ENCODE measurements at regions not wholly inside any gene's neighbourhood (a gene's known extent, or its start where the extent isn't known, plus 50 kb on each side); places are given as distances from the start of the nearest gene placed in this dataset.

DNA sequence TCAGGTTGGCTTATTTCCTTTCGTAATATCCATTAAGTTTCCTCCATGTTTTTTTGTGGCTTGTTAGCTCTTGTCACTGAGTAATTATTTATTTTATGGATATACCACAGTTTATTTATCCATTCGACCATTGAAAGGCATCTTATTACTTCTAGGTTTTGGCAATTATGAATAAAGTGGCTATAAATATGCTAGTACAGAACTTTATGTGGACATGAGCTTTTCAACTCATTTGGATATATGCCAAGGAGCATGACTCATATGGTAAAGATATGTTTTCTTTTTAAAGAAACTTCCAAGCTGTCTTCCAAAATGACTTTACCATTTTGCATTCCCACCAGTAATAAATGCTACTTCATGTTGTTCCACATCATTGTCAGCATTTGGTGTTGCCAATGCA is 803.6 kb downstream of the GLUD2 start:
- H4K8ac ChIP-seq (ENCODE audit: low read depth, low read length) = no peak overlapping the region
- no peak overlapping the region for H4K12ac ChIP-seq (ENCODE audit: low read depth, low read length)
- H4K91ac ChIP-seq (ENCODE audit: low read depth, low read length) = no peak overlapping the region
- H2BK5ac ChIP-seq (ENCODE audit: low read depth, low read length, poor library complexity) = no peak overlapping the region
- no peak overlapping the region for H3K27ac ChIP-seq (ENCODE audit: low read depth, low read length)
- H3K79me2 ChIP-seq (ENCODE audit: control insufficient read depth, insufficient read depth, low read length, poor library complexity) = no peaks in the 10 kb centered on the region
- no peak overlapping the region for H2AFZ ChIP-seq (ENCODE audit: insufficient read depth, low read length, poor library complexity)
- no peaks in the 10 kb centered on the region for H3K4me1 ChIP-seq (ENCODE audit: control insufficient read depth in 1 of 2, insufficient read depth in 2 of 2, low read length in 2 of 2)
- no peaks in the 10 kb centered on the region for H3K36me3 ChIP-seq (ENCODE audit: control insufficient read depth in 1 of 2, insufficient read depth in 2 of 2, low read length in 2 of 2)
- no peak overlapping the region for H3K9ac ChIP-seq (ENCODE audit: low read length)
- no CpG with 5 or more reads among the region's 2 CpGs for WGBS (ENCODE audit: extremely low coverage, insufficient coverage, insufficient read length)
- DNase-seq = no peak
- H3K9me3 ChIP-seq (ENCODE audit: insufficient read depth, low read depth, low read length) = no peaks in the 10 kb centered on the region
- no peak overlapping the region for H3K4ac ChIP-seq (ENCODE audit: low read depth, low read length)
- H3K79me1 ChIP-seq (ENCODE audit: low read length) = no peaks in the 10 kb centered on the region
- H3K4me2 ChIP-seq (ENCODE audit: low read length) = no peak overlapping the region
- no peak overlapping the region for H3K23ac ChIP-seq (ENCODE audit: low read length)
- H3K27me3 ChIP-seq (ENCODE audit: insufficient read depth, low read length) = no peaks in the 10 kb centered on the region
- H2BK12ac ChIP-seq (ENCODE audit: low read length) = no peak overlapping the region
- H3K4me3 ChIP-seq (ENCODE audit: low read depth, low read length) = no peak overlapping the region
- no peak overlapping the region for H3K18ac ChIP-seq (ENCODE audit: low read length)
- H3K14ac ChIP-seq (ENCODE audit: low read length) = no peak overlapping the region
- H2BK120ac ChIP-seq (ENCODE audit: insufficient read depth, low read length, poor library complexity) = no peak overlapping the region
- no peak overlapping the region for H2AK5ac ChIP-seq (ENCODE audit: low read length)

DNA sequence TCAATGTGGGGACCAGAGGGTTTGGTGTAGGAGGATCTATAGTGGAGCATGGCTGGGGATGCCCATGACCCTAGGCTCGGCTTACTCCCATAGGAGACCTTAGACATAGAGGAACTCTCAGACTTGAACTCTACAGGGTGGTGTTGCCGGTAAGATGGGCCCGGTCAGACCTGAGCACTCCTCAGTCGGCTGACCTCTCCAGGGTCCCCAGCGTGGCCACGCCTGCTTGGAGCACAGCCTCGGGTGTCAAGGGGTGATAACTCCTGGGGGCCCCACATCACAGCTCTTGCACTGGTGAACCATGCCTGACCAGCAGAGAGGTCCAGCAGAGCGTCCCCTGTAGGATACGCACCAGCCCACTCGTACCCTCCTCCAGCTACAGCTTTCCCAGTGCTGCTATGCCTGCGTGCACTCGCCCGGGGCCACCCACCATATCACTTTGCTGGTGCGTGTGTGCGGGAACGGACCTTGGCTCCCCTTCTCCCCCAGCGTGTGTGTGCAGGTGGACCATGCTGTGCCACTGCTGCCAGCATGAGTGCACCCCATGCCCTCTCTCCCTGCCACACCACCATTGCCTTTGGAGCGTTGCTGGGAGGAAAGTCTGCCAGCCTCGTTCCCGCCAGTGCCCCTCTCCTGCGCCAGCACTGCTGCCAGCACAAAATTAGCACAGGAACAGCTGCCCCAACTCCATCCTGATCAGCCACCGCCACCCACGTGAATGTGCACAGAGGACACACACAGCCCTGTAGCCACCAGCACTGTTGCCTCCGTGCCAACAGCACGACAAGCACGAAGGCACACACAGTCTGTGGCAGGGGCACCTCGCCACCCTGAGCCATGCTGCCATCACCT is 806.6 kb downstream of the GLUD2 start:
- Histone ChIP-seq H3K79me1 (ENCODE audit: low read length) (no peaks in the 10 kb centered on the region), H2AFZ (ENCODE audit: insufficient read depth, low read length, poor library complexity) (no peak overlapping the region), H3K4me2 (ENCODE audit: low read length) (no peak overlapping the region), H3K27me3 (ENCODE audit: insufficient read depth, low read length) (no peaks in the 10 kb centered on the region), H2AK5ac (ENCODE audit: low read length) (no peak overlapping the region), H3K18ac (ENCODE audit: low read length) (no peak overlapping the region), H3K36me3 (ENCODE audit: control insufficient read depth in 1 of 2, insufficient read depth in 2 of 2, low read length in 2 of 2) (no peaks in the 10 kb centered on the region), H4K8ac (ENCODE audit: low read depth, low read length) (no peak overlapping the region), H2BK5ac (ENCODE audit: low read depth, low read length, poor library complexity) (no peak overlapping the region), H2BK120ac (ENCODE audit: insufficient read depth, low read length, poor library complexity) (no peak overlapping the region), H4K91ac (ENCODE audit: low read depth, low read length) (no peak overlapping the region), H4K12ac (ENCODE audit: low read depth, low read length) (no peak overlapping the region), H3K23ac (ENCODE audit: low read length) (no peak overlapping the region), H3K14ac (ENCODE audit: low read length) (no peak overlapping the region), H3K79me2 (ENCODE audit: control insufficient read depth, insufficient read depth, low read length, poor library complexity) (no peaks in the 10 kb centered on the region), H3K4me1 (ENCODE audit: control insufficient read depth in 1 of 2, insufficient read depth in 2 of 2, low read length in 2 of 2) (no peaks in the 10 kb centered on the region), H3K9ac (ENCODE audit: low read length) (no peak overlapping the region), H3K27ac (ENCODE audit: low read depth, low read length) (no peak overlapping the region), H3K4ac (ENCODE audit: low read depth, low read length) (no peak overlapping the region), H3K9me3 (ENCODE audit: insufficient read depth, low read depth, low read length) (no peaks in the 10 kb centered on the region), H2BK12ac (ENCODE audit: low read length) (no peak overlapping the region), H3K4me3 (ENCODE audit: low read depth, low read length) (no peak overlapping the region)
- WGBS (ENCODE audit: extremely low coverage, insufficient coverage, insufficient read length) = no CpG with 5 or more reads among the region's 27 CpGs
- no peak for DNase-seq

DNA sequence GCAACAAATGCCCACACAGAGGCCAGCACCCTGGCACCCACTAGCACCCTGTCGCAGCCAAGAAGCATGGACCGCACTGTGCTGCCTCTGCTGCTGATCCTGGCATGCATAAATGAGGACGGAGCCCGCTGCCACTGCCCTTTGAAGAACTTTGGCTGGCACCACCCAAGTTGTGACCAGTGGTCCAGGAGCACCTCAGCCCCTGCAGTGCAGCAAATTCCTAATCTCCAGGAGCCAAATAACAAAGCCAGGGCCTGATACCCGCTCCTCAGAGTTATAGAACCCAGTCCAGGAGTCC is 807.2 kb downstream of the GLUD2 start:
- WGBS (ENCODE audit: extremely low coverage, insufficient coverage, insufficient read length) = no CpG with 5 or more reads among the region's 5 CpGs
- H3K14ac ChIP-seq (ENCODE audit: low read length) = no peak overlapping the region
- H3K23ac ChIP-seq (ENCODE audit: low read length) = no peak overlapping the region
- H2AK5ac ChIP-seq (ENCODE audit: low read length) = no peak overlapping the region
- no peak overlapping the region for H3K9ac ChIP-seq (ENCODE audit: low read length)
- no peak overlapping the region for H3K4me3 ChIP-seq (ENCODE audit: low read depth, low read length)
- H2BK12ac ChIP-seq (ENCODE audit: low read length) = no peak overlapping the region
- DNase-seq = no peak
- H3K27ac ChIP-seq (ENCODE audit: low read depth, low read length) = no peak overlapping the region
- no peak overlapping the region for H3K4me2 ChIP-seq (ENCODE audit: low read length)
- H2BK120ac ChIP-seq (ENCODE audit: insufficient read depth, low read length, poor library complexity) = no peak overlapping the region
- no peaks in the 10 kb centered on the region for H3K27me3 ChIP-seq (ENCODE audit: insufficient read depth, low read length)
- H2AFZ ChIP-seq (ENCODE audit: insufficient read depth, low read length, poor library complexity) = no peak overlapping the region
- no peak overlapping the region for H4K12ac ChIP-seq (ENCODE audit: low read depth, low read length)
- no peaks in the 10 kb centered on the region for H3K4me1 ChIP-seq (ENCODE audit: control insufficient read depth in 1 of 2, insufficient read depth in 2 of 2, low read length in 2 of 2)
- H2BK5ac ChIP-seq (ENCODE audit: low read depth, low read length, poor library complexity) = no peak overlapping the region
- H3K79me1 ChIP-seq (ENCODE audit: low read length) = no peaks in the 10 kb centered on the region
- no peak overlapping the region for H4K91ac ChIP-seq (ENCODE audit: low read depth, low read length)
- H3K4ac ChIP-seq (ENCODE audit: low read depth, low read length) = no peak overlapping the region
- no peaks in the 10 kb centered on the region for H3K36me3 ChIP-seq (ENCODE audit: control insufficient read depth in 1 of 2, insufficient read depth in 2 of 2, low read length in 2 of 2)
- no peak overlapping the region for H3K18ac ChIP-seq (ENCODE audit: low read length)
- no peak overlapping the region for H4K8ac ChIP-seq (ENCODE audit: low read depth, low read length)
- H3K9me3 ChIP-seq (ENCODE audit: insufficient read depth, low read depth, low read length) = no peaks in the 10 kb centered on the region
- H3K79me2 ChIP-seq (ENCODE audit: control insufficient read depth, insufficient read depth, low read length, poor library complexity) = no peaks in the 10 kb centered on the region

DNA sequence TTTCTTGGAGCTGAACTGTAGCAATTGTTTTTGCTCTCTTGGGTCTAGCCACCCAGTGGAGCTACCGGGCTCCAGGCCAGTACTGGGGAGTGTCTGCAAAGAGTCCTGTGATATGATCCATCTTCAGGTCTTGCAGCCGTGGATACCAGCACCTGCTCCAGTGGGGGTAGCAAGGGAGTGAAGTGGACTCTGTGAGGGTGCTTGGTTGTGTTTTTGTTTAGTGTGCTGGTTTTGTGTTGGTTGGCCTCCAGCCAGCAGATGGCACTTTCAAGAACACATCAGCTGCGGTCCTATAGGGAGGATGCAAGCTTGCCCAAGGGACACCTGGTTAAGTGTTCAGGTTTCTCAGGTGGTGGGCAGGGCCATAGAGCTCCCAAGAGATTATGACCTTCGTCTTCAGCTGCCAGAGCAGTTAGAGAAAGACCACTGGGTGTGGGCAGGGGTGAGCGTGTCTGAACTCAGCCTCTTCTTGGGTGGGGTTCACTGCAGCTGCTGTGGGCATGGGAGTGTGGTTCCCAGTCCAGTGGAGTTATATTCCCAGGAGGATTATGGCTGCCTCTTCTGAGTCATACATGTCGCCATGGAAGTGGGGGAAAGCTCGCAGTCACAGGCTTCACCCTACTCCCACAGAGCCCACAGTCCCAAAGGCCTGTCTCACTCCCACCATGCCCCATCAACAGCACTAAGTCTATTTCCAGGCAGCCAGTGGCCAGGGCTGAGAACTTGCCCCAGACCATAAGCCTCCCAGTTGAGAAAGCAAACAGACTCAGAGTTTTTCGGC is 811.6 kb downstream of the GLUD2 start:
- no peaks in the 10 kb centered on the region for H3K79me1 ChIP-seq (ENCODE audit: low read length)
- H4K8ac ChIP-seq (ENCODE audit: low read depth, low read length) = no peak overlapping the region
- H3K9me3 ChIP-seq (ENCODE audit: insufficient read depth, low read depth, low read length) = no peaks in the 10 kb centered on the region
- H4K91ac ChIP-seq (ENCODE audit: low read depth, low read length) = no peak overlapping the region
- H3K27ac ChIP-seq (ENCODE audit: low read depth, low read length) = no peak overlapping the region
- no peaks in the 10 kb centered on the region for H3K36me3 ChIP-seq (ENCODE audit: control insufficient read depth in 1 of 2, insufficient read depth in 2 of 2, low read length in 2 of 2)
- no peak overlapping the region for H2AFZ ChIP-seq (ENCODE audit: insufficient read depth, low read length, poor library complexity)
- H2BK12ac ChIP-seq (ENCODE audit: low read length) = no peak overlapping the region
- WGBS (ENCODE audit: extremely low coverage, insufficient coverage, insufficient read length) = no CpG with 5 or more reads among the region's 8 CpGs
- H2BK5ac ChIP-seq (ENCODE audit: low read depth, low read length, poor library complexity) = no peak overlapping the region
- no peak overlapping the region for H2BK120ac ChIP-seq (ENCODE audit: insufficient read depth, low read length, poor library complexity)
- no peak overlapping the region for H2AK5ac ChIP-seq (ENCODE audit: low read length)
- H3K9ac ChIP-seq (ENCODE audit: low read length) = no peak overlapping the region
- no peaks in the 10 kb centered on the region for H3K27me3 ChIP-seq (ENCODE audit: insufficient read depth, low read length)
- no peaks in the 10 kb centered on the region for H3K4me1 ChIP-seq (ENCODE audit: control insufficient read depth in 1 of 2, insufficient read depth in 2 of 2, low read length in 2 of 2)
- no peak for DNase-seq
- no peak overlapping the region for H3K4me3 ChIP-seq (ENCODE audit: low read depth, low read length)
- no peak overlapping the region for H3K18ac ChIP-seq (ENCODE audit: low read length)
- H3K79me2 ChIP-seq (ENCODE audit: control insufficient read depth, insufficient read depth, low read length, poor library complexity) = no peaks in the 10 kb centered on the region
- H3K4me2 ChIP-seq (ENCODE audit: low read length) = no peak overlapping the region
- H3K23ac ChIP-seq (ENCODE audit: low read length) = no peak overlapping the region
- no peak overlapping the region for H3K14ac ChIP-seq (ENCODE audit: low read length)
- H4K12ac ChIP-seq (ENCODE audit: low read depth, low read length) = no peak overlapping the region
- H3K4ac ChIP-seq (ENCODE audit: low read depth, low read length) = no peak overlapping the region
